Ovary (tissue), 3 donors: ENCODE measurements at regions not wholly inside any gene's neighbourhood (a gene's known extent, or its start where the extent isn't known, plus 50 kb on each side); places are given as distances from the start of the nearest gene placed in this dataset.

Experiments used
- EP300 ChIP-seq: sonication (generic); formaldehyde crosslinking; IDR thresholded peaks from one replicate; pipeline ENCODE4 v1.6.1; 2017; ENCODE audit warnings: antibody characterized with exemption
- POLR2A ChIP-seq: fragments of 450-650 bp; IDR thresholded peaks from one replicate; pipeline ENCODE4 v1.6.1; 2017; ENCODE audit warnings: antibody characterized with exemption, mild to moderate bottlenecking, moderate library complexity
- TF ChIP-seq, protein P1 (sequence below), 3 donors: fragments of 450-650 bp in 2 of 3; fragments of 200-600 bp in 1 of 3; IDR thresholded peaks; one replicate each; pipeline versions ENCODE4 v1.5.1 to v1.8.0; 2016 to 2022; ENCODE audit warnings: antibody characterized with exemption in 3 of 3, mild to moderate bottlenecking in 1 of 3
- donor health status: DM: no; HTN: no; CAD: no.

DNA sequence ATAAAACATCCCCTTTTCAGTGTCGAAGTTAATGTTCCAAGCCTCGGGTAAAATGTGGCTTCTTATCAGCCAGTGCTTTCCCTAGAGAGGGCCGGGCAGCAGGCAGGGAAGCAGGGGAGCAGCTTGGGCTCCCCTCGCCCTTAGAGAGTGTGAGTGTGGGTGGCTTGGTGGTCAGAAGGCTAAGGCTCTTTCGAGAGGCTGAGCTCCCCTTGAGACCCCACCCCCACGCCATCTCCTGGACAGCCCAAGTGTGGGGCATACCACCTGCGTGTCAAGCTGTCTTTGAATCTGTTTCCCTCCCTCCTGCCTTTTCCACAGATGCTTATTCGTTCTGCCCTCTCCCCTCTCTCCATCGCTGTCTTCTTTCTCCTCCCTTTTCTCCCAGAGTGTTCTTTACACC, 95.1 kb upstream of the FOXP4 start:
- TF ChIP-seq, protein P1, sequence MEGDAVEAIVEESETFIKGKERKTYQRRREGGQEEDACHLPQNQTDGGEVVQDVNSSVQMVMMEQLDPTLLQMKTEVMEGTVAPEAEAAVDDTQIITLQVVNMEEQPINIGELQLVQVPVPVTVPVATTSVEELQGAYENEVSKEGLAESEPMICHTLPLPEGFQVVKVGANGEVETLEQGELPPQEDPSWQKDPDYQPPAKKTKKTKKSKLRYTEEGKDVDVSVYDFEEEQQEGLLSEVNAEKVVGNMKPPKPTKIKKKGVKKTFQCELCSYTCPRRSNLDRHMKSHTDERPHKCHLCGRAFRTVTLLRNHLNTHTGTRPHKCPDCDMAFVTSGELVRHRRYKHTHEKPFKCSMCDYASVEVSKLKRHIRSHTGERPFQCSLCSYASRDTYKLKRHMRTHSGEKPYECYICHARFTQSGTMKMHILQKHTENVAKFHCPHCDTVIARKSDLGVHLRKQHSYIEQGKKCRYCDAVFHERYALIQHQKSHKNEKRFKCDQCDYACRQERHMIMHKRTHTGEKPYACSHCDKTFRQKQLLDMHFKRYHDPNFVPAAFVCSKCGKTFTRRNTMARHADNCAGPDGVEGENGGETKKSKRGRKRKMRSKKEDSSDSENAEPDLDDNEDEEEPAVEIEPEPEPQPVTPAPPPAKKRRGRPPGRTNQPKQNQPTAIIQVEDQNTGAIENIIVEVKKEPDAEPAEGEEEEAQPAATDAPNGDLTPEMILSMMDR (IDR thresholded peaks at IDR 0.05) = no peak
- TF ChIP-seq POLR2A = no peak
- TF ChIP-seq EP300 = no peak
